Endothelial cell (in vitro differentiated cells): ENCODE measurements at regions not wholly inside any gene's neighbourhood (a gene's known extent, or its start where the extent isn't known, plus 50 kb on each side); places are given as distances from the start of the nearest gene placed in this dataset.

Experiments
- DNase-seq: peaks from one replicate; pipeline ENCODE4 v3.0.0; 2021; ENCODE audit warnings: low spot score
- H3K27ac Mint-ChIP-seq: one replicate; pipeline ENCODE4 v1.8.0; 2021; ENCODE audit warnings: mixed read lengths, inconsistent platforms; ENCODE audit not compliant: unreplicated experiment
- H3K27me3 Mint-ChIP-seq: one replicate; pipeline ENCODE4 v1.8.0; 2021; ENCODE audit warnings: mild to moderate bottlenecking, moderate library complexity, mixed read lengths, inconsistent platforms; ENCODE audit not compliant: unreplicated experiment
- H3K36me3 Mint-ChIP-seq: one replicate; pipeline ENCODE4 v1.8.0; 2021; ENCODE audit warnings: mild to moderate bottlenecking, low read depth, mixed read lengths, inconsistent platforms; ENCODE audit not compliant: unreplicated experiment
- H3K4me1 Mint-ChIP-seq: one replicate; pipeline ENCODE4 v1.8.0; 2021; ENCODE audit warnings: mild to moderate bottlenecking, mixed read lengths, inconsistent platforms; ENCODE audit not compliant: unreplicated experiment
- H3K4me3 Mint-ChIP-seq: one replicate; pipeline ENCODE4 v1.8.0; 2021; ENCODE audit warnings: mild to moderate bottlenecking, mixed read lengths, inconsistent platforms; ENCODE audit not compliant: unreplicated experiment
- H3K9me3 Mint-ChIP-seq: one replicate; pipeline ENCODE4 v1.8.0; 2021; ENCODE audit warnings: mixed read lengths, inconsistent platforms; ENCODE audit not compliant: unreplicated experiment
- CTCF ChIP-seq: fragments of 200-600 bp; sonication (generic); IDR thresholded peaks from one replicate; pipeline ENCODE4 v1.5.0; 2021; ENCODE audit warnings: antibody characterized with exemption; ENCODE audit not compliant: unreplicated experiment

DNA sequence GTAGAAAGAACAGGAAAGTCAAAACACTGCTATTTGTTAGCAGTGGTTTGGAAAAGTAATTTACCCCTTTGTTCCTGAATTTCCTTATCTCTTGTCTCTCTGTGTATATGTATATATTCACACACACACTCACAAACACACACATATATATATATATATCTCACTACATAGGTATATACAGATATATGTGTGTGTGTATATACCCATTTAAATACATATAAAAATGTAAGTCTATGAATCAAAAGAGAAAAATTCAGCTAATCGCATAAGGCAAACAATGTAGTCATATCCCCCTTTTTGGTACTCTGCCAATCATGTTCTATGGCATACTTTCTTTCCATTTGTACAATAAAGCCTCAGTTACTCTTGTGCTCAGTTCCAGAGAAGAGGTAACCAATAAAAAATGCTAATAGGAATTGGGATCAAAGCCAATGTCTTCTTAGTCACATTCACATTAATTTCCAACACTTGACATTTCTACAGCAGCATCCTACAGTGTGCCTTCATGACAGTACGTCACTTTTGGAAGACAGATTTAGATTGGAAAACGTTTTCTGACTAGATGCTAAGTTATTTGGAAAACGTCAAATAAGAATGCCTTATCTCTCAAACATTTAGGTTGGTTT, 94.6 kb downstream of the MC4R start:
- no peaks in the 10 kb centered on the region for H3K4me1 Mint-ChIP-seq
- no peaks in the 10 kb centered on the region for H3K36me3 Mint-ChIP-seq
- TF ChIP-seq CTCF = no peak
- H3K27ac Mint-ChIP-seq = no peak overlapping the region
- no peaks in the 10 kb centered on the region for H3K27me3 Mint-ChIP-seq
- DNase-seq = no peak
- H3K4me3 Mint-ChIP-seq = no peak overlapping the region
- peaks cover 4% of the 10 kb centered on the region for H3K9me3 Mint-ChIP-seq

DNA sequence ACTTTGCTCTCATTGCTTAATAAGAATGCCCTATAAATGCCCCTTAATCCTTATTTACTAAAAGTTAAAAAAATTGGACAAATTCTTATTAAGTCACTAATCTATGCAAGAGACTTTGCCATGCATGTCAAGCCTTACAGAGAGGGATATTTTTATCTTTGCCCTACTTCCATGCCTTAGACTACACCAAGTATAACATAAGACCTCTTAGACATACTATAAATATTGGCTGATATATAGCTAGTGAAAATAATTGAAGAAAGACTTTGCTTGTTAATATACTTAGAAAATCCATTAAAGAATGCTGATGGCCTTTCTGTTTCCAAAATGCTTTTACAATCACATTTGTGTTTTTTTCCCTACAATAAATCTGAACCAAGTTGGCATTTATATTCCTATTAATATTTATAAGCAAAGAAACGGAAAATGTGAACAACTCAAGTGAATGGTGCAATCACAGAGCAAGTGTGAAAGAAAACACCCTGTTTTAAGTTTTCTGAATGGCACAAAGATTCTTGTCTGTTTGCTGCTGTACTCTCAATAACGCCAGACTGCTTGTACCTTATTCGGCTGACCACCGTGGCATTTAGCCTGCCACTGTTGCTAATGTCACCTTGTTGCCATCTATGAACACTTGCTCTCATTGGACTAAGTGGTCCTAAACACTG, 105.0 kb downstream of the MC4R start:
- Mint-ChIP-seq H3K4me3 (no peak overlapping the region), H3K27ac (no peak overlapping the region), H3K36me3 (no peaks in the 10 kb centered on the region), H3K9me3 (no peaks in the 10 kb centered on the region), H3K4me1 (no peaks in the 10 kb centered on the region), H3K27me3 (no peaks in the 10 kb centered on the region)
- no peak for TF ChIP-seq CTCF
- DNase-seq = no peak

DNA sequence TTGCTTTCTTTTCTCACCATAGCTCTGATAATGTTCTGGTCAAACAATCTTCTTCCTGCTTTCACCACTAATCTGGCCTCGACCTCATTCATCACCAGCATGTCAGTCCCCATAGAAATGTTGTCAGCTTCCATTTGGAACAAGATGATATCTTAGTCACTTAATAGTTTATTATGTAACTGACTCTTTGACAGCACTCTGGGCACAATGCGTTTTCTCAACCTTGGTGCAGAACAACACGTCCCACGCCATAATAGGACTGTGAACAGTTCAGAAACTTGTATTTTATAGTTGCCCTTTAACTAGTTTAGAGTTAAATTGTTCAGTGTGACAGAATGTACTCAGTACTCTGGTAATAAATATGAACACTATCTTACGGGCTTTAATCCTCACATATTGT, 106.0 kb downstream of the MC4R start:
- no peak for TF ChIP-seq CTCF
- no peaks in the 10 kb centered on the region for H3K9me3 Mint-ChIP-seq
- no peaks in the 10 kb centered on the region for H3K27me3 Mint-ChIP-seq
- no peak overlapping the region for H3K4me3 Mint-ChIP-seq
- no peak overlapping the region for H3K27ac Mint-ChIP-seq
- no peaks in the 10 kb centered on the region for H3K36me3 Mint-ChIP-seq
- DNase-seq = no peak
- no peaks in the 10 kb centered on the region for H3K4me1 Mint-ChIP-seq

GRCh38 chr18:60259052-60259681, 113.4 kb downstream of the MC4R start:
- H3K36me3 Mint-ChIP-seq = no peaks in the 10 kb centered on the region
- TF ChIP-seq CTCF = no peak
- H3K4me1 Mint-ChIP-seq = peaks cover 8% of the 10 kb centered on the region
- no peaks in the 10 kb centered on the region for H3K27me3 Mint-ChIP-seq
- H3K27ac Mint-ChIP-seq = no peak overlapping the region
- no peak for DNase-seq
- no peaks in the 10 kb centered on the region for H3K9me3 Mint-ChIP-seq
- no peak overlapping the region for H3K4me3 Mint-ChIP-seq

- no peak overlapping the region for H3K4me3 Mint-ChIP-seq
- no peaks in the 10 kb centered on the region for H3K27me3 Mint-ChIP-seq
- no peaks in the 10 kb centered on the region for H3K36me3 Mint-ChIP-seq
- no peak for TF ChIP-seq CTCF
- peaks cover 15% of the 10 kb centered on the region for H3K4me1 Mint-ChIP-seq
- no peaks in the 10 kb centered on the region for H3K9me3 Mint-ChIP-seq
- no peak for DNase-seq
- H3K27ac Mint-ChIP-seq = no peak overlapping the region
These were observed 123.2 kb downstream of the MC4R start for GRCh38 chr18:60249388-60249787.
